ENCODE measurements at regions not wholly inside any gene's neighbourhood (a gene's known extent, or its start where the extent isn't known, plus 50 kb on each side); places are given as distances from the start of the nearest gene placed in this dataset.

DNA sequence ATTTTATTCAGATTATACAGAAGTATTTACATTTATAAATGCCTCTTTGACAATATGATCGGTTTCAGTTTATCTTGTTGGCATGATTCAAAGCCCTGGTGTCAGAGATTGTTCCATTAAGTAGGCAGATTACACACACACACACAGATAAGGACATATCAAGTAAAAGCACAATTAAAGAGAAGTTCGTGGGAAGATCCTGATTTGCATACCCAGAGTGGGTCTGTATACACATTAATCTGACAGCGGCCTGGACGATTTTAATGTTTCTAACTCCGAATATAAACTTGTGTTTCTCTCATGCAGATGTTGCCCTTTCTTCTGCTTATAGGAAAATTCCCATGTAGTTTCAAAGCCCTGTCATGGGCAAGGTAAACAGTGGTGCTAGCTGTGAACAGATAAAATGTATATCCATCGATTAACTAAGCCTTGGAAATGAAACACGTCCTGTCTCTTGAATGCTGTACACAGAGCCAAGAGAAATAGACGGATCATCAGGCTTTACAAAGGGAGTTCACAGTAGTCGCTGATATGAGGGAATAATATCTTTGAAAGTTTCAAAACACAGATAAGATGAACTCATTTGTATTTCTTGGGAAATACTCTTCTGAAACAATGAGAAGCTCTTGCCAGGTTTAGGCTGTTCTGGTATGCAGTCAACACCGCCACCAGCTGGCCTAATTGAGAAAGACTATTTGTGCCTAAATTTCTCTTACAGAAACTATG lies 108.2 kb upstream of the GMDS start:
- DNase-seq, result peak; percentile 63
- peaks cover 24% of the 10 kb centered on the region for H3K4me1 Mint-ChIP-seq (ENCODE audit: low read depth)
- H3K9me3 Mint-ChIP-seq, result no peaks in the 10 kb centered on the region
- H3K4me3 Mint-ChIP-seq, result no peak overlapping the region
- H3K27me3 Mint-ChIP-seq (ENCODE audit: insufficient read depth), result no peaks in the 10 kb centered on the region; the same call in 1 of the 2 replicates
- TF ChIP-seq, protein P1, sequence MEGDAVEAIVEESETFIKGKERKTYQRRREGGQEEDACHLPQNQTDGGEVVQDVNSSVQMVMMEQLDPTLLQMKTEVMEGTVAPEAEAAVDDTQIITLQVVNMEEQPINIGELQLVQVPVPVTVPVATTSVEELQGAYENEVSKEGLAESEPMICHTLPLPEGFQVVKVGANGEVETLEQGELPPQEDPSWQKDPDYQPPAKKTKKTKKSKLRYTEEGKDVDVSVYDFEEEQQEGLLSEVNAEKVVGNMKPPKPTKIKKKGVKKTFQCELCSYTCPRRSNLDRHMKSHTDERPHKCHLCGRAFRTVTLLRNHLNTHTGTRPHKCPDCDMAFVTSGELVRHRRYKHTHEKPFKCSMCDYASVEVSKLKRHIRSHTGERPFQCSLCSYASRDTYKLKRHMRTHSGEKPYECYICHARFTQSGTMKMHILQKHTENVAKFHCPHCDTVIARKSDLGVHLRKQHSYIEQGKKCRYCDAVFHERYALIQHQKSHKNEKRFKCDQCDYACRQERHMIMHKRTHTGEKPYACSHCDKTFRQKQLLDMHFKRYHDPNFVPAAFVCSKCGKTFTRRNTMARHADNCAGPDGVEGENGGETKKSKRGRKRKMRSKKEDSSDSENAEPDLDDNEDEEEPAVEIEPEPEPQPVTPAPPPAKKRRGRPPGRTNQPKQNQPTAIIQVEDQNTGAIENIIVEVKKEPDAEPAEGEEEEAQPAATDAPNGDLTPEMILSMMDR (IDR thresholded peaks at IDR 0.05), result peak; percentile 90
- H3K36me3 Mint-ChIP-seq (ENCODE audit: low read depth), result no peaks in the 10 kb centered on the region
- no peak overlapping the region for H3K27ac Mint-ChIP-seq

DNA sequence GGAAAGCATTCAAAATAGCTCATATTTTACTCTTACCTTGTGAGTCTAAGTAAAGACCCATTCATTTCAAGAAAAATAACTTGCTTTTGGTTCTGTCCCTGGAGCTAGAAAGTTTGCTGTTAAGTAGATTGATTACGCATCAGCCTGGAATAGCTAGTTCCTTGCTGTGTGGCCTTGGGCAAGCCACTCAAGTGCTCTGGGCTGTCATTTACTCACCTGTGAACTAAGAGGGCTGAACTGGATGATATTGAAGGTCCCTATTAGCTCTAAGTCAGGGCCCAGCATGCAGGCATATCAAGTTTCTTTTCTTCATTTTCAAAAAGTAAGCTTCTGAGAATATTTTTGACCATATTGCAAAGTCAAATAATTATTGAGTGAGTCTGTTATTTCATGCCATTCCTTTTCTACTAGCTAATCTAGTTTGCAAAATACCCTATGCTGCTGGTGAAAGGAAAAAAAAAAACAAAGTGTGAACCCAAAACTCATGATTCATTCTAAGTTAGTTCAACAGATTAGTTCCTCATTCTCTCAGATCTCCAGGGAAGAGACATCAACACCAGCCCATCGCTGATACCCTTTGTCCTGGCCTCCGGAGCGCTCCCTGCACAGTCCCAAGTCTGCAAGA lies 106.5 kb upstream of the GMDS start:
- H3K27ac Mint-ChIP-seq, result peak overlapping the region; percentile 72; the same call in 1 of the 2 replicates
- DNase-seq, result peak; percentile 32
- H3K36me3 Mint-ChIP-seq (ENCODE audit: low read depth), result no peaks in the 10 kb centered on the region
- H3K27me3 Mint-ChIP-seq (ENCODE audit: insufficient read depth), result no peaks in the 10 kb centered on the region; the same call in 1 of the 2 replicates
- H3K4me1 Mint-ChIP-seq (ENCODE audit: low read depth), result peaks cover 24% of the 10 kb centered on the region
- peak overlapping the region; percentile 35; the same call in 1 of the 2 replicates for H3K4me3 Mint-ChIP-seq
- H3K9me3 Mint-ChIP-seq, result no peaks in the 10 kb centered on the region
- TF ChIP-seq, protein P1 (IDR thresholded peaks at IDR 0.05), result no peak

DNA sequence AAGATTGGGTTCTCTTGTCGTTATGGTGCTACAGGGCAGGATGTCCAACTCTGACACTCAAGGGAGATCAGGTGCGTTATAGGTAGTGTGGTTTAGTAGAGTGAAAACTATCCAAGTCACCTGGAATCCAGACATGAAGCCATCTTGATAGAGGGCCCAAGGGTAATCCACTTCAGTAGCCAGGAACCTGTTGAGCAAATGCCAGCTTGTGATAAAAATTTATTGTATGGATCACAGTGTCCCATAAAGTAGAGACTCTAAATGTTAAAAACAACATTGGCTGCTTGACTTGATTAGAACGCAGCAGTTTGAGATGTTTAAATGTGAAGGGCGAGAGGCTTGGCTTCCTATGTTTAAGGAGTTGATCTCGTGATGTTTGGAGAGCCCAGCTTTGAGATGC lies 105.7 kb upstream of the GMDS start:
- peaks cover 24% of the 10 kb centered on the region for H3K4me1 Mint-ChIP-seq (ENCODE audit: low read depth)
- no peaks in the 10 kb centered on the region; the same call in 1 of the 2 replicates for H3K27me3 Mint-ChIP-seq (ENCODE audit: insufficient read depth)

DNA sequence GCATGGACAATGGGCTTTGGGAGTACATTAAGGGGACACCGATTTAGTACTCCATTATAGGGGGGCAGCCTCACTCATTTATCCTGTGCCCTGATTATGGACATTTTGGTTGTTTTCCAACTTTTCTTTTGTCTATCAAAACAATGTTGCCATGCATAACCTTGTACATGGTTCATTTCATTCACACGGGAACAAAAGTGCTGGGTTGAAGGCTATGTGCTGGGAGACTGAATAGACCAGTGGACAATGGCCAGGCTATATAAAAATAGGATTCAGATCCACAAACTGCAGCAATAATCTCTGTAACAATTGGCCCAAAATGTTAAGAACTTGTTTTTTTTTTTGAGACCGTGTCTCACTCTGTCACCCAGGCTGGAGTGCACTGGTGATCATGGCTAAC lies 100.7 kb upstream of the GMDS start:
- Mint-ChIP-seq H3K4me1 (ENCODE audit: low read depth) (no peaks in the 10 kb centered on the region), H3K4me3 (no peak overlapping the region), H3K9me3 (no peaks in the 10 kb centered on the region; the same call in 1 of the 2 replicates), H3K36me3 (ENCODE audit: low read depth) (peaks cover 5% of the 10 kb centered on the region; the same call in 1 of the 2 replicates), H3K27ac (no peak overlapping the region), H3K27me3 (ENCODE audit: insufficient read depth) (no peaks in the 10 kb centered on the region; the same call in 1 of the 2 replicates)
- TF ChIP-seq, protein P1 (IDR thresholded peaks at IDR 0.05), result no peak
- no peak for DNase-seq

More for the DNA sequence above, 105.7 kb upstream of the GMDS start:
- TF ChIP-seq, protein P1 (IDR thresholded peaks at IDR 0.05), result no peak
- Mint-ChIP-seq H3K4me3 (no peak overlapping the region), H3K36me3 (ENCODE audit: low read depth) (no peaks in the 10 kb centered on the region), H3K27ac (no peak overlapping the region), H3K9me3 (no peaks in the 10 kb centered on the region)
- no peak for DNase-seq

DNA sequence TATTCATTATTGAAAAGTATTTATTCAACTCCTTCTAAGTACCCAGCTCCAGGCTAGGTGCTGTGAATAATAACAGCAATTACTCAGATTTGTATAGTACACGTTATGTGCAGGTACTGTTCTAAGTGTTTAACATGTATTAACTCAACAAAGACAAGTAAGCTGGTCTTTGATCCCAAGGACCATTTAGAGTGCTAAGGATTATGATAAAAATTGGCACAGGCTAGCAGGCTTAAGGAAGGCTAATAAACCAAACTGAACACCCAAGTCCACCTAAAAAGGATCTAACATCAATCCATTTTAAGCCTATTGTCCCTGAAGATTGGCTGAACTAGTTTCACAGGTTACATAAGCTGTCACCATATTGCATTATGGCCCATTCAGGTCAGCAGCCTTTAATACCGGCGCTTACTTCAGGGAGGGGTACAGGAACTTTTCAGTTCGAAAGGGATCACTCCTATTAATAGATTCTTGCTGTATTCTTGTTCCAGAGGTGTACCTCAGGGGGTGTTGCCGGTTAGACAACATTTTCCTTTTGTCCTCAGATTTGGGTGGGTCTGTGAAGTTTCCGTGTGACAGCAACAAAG lies 99.0 kb upstream of the GMDS start:
- Mint-ChIP-seq H3K36me3 (ENCODE audit: low read depth) (peaks cover 5% of the 10 kb centered on the region; the same call in 1 of the 2 replicates), H3K4me3 (no peak overlapping the region), H3K27me3 (ENCODE audit: insufficient read depth) (no peaks in the 10 kb centered on the region; the same call in 1 of the 2 replicates), H3K27ac (no peak overlapping the region), H3K4me1 (ENCODE audit: low read depth) (no peaks in the 10 kb centered on the region), H3K9me3 (no peaks in the 10 kb centered on the region; the same call in 1 of the 2 replicates)
- DNase-seq, result no peak
- TF ChIP-seq, protein P1 (IDR thresholded peaks at IDR 0.05), result no peak

Data from HFFc6 (cell line).